ENCODE measurements at regions not wholly inside any gene's neighbourhood (a gene's known extent, or its start where the extent isn't known, plus 50 kb on each side); places are given as distances from the start of the nearest gene placed in this dataset.
"Not testable (repeated sequence)": the region's sequence is repeated elsewhere in the genome, so short reads cannot be mapped to it uniquely, and the experiment has no call there.

GRCh38 chr10:131829156-131829930 lies 71.5 kb upstream of the PPP2R2D start:
- no peak for DNase-seq

GRCh38 chr10:131830446-131831130 lies 70.2 kb upstream of the PPP2R2D start:
- no peak for DNase-seq

DNA sequence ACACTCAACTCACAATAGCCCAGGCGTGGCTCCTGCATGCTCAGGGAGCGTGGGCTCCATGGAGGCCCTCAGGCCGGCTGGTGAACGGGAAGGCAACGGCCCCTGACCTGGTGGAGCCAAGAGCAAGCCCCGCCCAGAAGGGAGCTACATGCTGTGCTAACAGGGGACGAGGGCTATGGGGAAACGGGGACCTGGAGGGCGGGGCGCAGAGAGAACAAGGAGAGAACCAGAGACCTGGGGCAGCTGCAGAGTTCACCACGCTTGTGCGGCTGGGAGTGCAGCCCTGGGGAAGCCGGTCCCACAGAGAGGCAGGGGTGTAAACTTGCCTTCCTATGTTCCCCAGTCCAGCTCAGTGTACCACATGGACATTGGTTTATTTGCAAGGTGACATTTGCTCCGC lies 69.2 kb upstream of the PPP2R2D start:
- DNase-seq = no peak

GRCh38 chr10:131832056-131832685 lies 68.6 kb upstream of the PPP2R2D start:
- DNase-seq = no peak

- DNase-seq = no peak
These were observed 67.8 kb upstream of the PPP2R2D start for GRCh38 chr10:131833013-131833412.

DNA sequence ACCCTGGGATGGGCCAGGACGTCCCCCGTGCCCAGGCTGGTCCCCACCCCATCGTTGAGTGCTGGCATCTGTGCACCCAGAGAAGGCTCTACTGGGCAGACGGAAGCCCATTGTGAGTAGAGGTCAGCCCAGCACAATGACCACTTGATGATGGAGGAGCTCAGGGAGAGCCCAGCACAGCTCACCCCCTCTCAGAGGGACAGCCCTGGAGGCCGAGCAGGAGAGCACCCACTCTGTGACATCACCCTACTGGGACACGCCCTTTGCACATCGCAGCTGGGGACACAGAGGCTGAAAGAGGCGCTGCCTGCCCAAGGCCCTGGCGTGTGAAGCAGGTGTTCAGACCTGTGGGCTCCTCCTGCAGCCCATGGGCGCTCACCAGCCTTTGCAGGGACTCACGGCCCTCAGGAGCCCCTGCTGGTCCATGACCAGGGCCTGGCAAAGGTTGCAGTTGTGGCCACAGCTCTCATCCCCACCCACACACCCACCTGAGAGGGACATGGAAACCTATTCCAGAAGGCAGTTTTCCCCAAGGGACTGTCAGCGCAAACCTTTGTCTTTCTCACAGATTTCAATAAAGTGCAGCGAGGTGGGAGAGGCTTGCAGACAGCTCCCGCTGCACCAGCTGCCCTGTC lies 67.2 kb upstream of the PPP2R2D start:
- no peak for DNase-seq

- no peak for DNase-seq
These were observed 66.5 kb upstream of the PPP2R2D start for GRCh38 chr10:131834152-131834810.

GRCh38 chr10:131838966-131839742 lies 61.7 kb upstream of the PPP2R2D start:
- DNase-seq = no peak

DNA sequence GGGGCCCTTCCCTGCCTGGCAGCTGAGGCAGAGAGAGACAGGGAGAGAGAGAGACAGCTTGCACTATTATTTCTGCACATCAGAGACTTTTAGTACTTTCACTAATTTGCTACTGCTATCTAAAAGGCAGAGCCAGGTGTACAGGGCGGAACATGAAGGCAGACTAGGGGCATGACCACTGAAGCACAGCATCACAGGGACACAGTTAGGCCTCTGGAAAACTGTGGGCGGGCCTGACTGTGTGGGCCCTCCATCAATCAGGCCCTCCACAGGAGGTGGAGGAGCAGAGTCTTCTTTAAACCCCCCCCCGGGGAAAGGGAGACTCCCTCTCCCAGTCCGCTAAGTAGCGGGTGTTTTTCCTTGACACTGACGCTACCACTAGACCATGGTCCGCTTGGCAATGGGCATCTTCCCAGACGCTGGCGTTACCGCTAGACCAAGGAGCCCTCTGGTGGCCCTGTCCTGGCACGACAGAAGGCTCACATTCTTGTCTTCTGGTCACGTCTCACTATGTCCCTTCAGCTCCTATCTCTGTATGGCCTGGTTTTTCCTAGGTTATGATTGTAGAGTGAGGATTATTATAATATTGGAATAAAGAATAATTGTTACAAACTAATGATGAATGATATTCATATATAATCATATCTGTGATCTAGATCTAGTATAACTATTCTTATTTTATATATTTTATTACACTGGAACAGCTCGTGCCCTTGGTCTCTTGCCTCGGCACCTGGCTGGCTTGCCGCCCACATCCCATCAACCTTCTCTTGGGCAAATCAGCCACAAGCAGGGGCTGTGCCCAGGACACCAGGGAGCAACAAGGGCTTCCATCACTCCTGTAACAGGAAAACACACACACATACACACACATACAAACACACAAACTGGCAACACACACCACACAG lies 60.7 kb upstream of the PPP2R2D start:
- DNase-seq = not testable (repeated sequence)

DNA sequence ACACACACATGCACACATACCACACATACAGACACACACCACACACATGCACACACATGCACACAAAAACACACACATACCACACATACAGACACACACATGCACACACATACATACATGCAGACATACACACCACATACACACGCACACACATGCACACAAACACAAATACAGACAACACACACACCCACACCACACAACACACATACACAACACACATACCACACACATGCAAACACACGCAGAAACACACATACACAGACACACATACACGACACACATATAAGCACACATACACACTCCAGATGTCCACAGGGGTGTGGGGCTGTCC lies 60.1 kb upstream of the PPP2R2D start:
- DNase-seq = no peak

- no peak for DNase-seq
These were observed 59.6 kb upstream of the PPP2R2D start for GRCh38 chr10:131841131-131841660.

GRCh38 chr10:131841661-131842139 lies 59.1 kb upstream of the PPP2R2D start:
- DNase-seq = no peak

GRCh38 chr10:131842351-131843088 lies 58.3 kb upstream of the PPP2R2D start:
- DNase-seq = no peak

DNA sequence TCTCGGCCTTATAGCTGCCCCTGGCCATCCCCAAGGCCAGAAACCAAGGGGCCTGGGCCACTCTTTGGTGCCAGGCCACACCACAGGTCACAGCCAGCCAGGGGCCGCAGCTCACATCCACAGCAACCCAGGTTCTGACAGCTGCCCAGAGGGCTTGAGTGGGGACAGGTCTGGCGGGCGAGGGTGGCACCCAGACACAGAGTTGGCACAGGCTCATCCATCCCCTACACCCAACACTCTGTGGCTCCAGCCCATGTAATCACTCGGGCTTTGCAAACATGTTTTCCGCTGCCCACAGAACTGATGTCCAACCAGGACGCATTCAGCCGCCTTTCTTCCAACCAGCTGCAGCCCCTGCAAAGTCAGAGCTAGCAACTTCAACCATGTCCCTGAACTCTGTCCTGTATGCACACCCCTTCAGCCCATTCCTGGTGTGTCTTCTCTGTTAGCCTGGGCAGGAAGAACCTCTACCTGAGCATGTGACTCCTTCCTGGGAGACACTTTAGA lies 57.7 kb upstream of the PPP2R2D start:
- no peak for DNase-seq

GRCh38 chr10:131843881-131844284 lies 56.9 kb upstream of the PPP2R2D start:
- DNase-seq = no peak

- DNase-seq = no peak
These were observed 56.2 kb upstream of the PPP2R2D start for GRCh38 chr10:131844529-131845084.

DNA sequence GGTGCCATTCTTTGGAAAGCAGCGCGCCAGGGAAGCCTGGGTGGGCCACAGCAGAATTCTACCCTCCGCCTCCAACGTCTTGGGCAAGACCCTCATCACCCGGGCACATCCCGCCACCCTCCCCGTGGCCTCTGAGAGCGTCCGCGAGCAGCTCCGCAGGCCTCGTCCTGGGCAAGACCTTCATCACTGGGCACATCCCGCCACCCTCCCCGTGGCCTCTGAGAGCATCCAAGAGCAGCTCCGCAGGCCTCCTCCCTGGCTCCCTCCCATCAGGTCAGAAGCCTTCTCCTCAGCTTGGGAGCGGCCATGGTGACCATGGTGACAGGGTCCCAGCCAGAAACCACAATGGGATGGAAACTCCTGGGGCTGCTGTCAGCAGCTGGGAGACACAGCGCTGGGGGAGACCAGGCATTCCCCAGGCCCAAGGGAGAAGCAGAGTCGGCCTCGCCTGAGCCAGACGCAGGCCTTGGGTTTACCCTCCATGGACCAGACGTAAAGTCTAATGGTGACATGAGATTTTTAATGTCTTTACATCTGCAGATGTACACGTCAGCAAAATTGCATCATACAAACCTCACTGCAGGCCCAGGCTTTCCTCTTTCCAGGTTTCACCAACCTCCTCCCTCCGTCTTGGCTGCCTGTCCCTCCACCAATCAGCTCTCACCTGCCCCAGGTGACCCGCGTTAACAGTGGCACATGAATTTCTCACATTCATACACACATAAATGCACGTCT lies 55.1 kb upstream of the PPP2R2D start:
- no peak for DNase-seq
